IMR-90 (cell line): ENCODE measurements at regions not wholly inside any gene's neighbourhood (a gene's known extent, or its start where the extent isn't known, plus 50 kb on each side); places are given as distances from the start of the nearest gene placed in this dataset.

Source experiments
- BHLHE40 ChIP-seq: fragments of 150-350 bp; IDR thresholded peaks from 2 replicates; pipeline ENCODE4 v1.6.1; 2016; ENCODE audit warnings: mild to moderate bottlenecking, low read depth, low read length
- CEBPB ChIP-seq: IDR thresholded peaks from 2 replicates; pipeline ENCODE4 v1.6.1; 2012; ENCODE audit warnings: low read depth, low read length, improper control_type of control experiment
- CHD1 ChIP-seq: IDR thresholded peaks from 2 replicates; pipeline ENCODE4 v1.6.1; 2012; ENCODE audit warnings: low read depth, low read length, improper control_type of control experiment
- MAZ ChIP-seq: IDR thresholded peaks from 2 replicates; pipeline ENCODE4 v1.6.1; 2012; ENCODE audit warnings: low read depth, mild to moderate bottlenecking, low read length, improper control_type of control experiment, moderate library complexity, borderline replicate concordance
- MXI1 ChIP-seq: IDR thresholded peaks from 2 replicates; pipeline ENCODE4 v1.6.1; 2012; ENCODE audit warnings: low read depth, mild to moderate bottlenecking, low read length, moderate library complexity, borderline replicate concordance
- NFE2L2 ChIP-seq: fragments of 150-350 bp; IDR thresholded peaks from 2 replicates; pipeline ENCODE4 v1.6.1; 2016; ENCODE audit warnings: low read depth, mild to moderate bottlenecking, low read length
- POLR2A ChIP-seq: IDR thresholded peaks from 2 replicates; pipeline ENCODE4 v1.6.1; 2012; ENCODE audit warnings: mild to moderate bottlenecking, low read depth, low read length
- RCOR1 ChIP-seq: IDR thresholded peaks from 2 replicates; pipeline ENCODE4 v1.6.1; 2012; ENCODE audit warnings: mild to moderate bottlenecking, low read length, improper control_type of control experiment; ENCODE audit not compliant: insufficient replicate concordance
- RFX5 ChIP-seq: IDR thresholded peaks from 2 replicates; pipeline ENCODE4 v1.8.0; 2012; ENCODE audit warnings: low read depth, mild to moderate bottlenecking, low read length, moderate library complexity
- SMC3 ChIP-seq: fragments of 150-350 bp; IDR thresholded peaks from 2 replicates; pipeline ENCODE4 v1.6.1; 2016; ENCODE audit warnings: low read depth, mild to moderate bottlenecking, antibody characterized with exemption, low read length, moderate library complexity
- TF ChIP-seq, protein P1 (sequence below): conservative IDR thresholded peaks from 2 replicates; pipeline ENCODE4 v1.5.1; 2012; ENCODE audit warnings: mild to moderate bottlenecking, low read depth, low read length, improper control_type of control experiment

DNA sequence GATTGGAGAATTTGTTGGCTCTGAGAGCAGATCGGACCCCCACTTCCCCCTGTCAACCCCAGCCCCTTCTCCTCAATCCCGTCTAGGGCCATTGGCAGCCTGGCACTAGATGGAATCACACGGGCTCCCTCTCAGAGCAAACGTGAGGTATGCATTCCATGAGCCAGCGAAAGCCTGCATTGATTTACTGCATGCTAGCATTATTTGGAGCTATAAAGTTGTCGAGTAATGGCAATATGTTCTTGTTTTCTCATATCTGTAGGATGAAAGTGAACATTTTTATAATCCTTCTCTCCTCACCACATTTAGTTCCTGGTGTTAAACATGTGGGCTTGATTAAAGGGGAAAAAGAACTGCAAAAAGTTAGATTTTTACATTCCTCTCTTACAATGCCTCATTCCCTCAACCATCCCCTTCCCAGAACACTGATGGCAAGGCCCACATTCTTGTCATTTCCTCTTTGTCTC lies 159.2 kb downstream of the SPRY1 start:
- TF ChIP-seq, protein P1, sequence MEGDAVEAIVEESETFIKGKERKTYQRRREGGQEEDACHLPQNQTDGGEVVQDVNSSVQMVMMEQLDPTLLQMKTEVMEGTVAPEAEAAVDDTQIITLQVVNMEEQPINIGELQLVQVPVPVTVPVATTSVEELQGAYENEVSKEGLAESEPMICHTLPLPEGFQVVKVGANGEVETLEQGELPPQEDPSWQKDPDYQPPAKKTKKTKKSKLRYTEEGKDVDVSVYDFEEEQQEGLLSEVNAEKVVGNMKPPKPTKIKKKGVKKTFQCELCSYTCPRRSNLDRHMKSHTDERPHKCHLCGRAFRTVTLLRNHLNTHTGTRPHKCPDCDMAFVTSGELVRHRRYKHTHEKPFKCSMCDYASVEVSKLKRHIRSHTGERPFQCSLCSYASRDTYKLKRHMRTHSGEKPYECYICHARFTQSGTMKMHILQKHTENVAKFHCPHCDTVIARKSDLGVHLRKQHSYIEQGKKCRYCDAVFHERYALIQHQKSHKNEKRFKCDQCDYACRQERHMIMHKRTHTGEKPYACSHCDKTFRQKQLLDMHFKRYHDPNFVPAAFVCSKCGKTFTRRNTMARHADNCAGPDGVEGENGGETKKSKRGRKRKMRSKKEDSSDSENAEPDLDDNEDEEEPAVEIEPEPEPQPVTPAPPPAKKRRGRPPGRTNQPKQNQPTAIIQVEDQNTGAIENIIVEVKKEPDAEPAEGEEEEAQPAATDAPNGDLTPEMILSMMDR: no peak
- TF ChIP-seq POLR2A (no peak), CHD1 (no peak), SMC3 (no peak), MXI1 (no peak), MAZ (no peak), BHLHE40 (no peak), RCOR1 (no peak), NFE2L2 (no peak), RFX5 (no peak), CEBPB (no peak)
